ENCODE measurements at regions not wholly inside any gene's neighbourhood (a gene's known extent, or its start where the extent isn't known, plus 50 kb on each side); places are given as distances from the start of the nearest gene placed in this dataset.

DNA sequence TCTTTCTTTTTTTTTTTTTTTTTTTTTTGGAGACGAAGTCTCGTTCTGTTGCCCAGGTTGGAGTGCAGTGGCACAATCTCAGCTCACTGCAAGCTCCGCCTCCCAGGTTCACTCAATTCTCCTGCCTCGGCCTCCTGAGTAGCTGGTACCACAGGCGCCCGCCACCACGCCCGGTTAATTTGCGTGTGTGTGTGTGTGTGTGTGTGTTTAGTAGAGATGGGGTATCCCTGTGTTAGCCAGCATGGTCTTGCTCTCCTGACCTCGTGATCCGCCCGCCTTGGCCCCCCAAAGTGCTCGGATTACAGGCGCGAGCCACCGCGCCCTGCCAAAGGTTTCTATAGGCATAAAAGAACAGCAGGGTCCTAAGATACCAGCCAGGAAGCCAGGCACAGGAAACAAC lies 261.0 kb upstream of the CCDC54 start:
- no peak overlapping the region for H3K27ac ChIP-seq (ENCODE audit: low read depth, low read length)
- no peak for DNase-seq
- H3K27ac Mint-ChIP-seq = no peak overlapping the region
- no peaks in the 10 kb centered on the region for H3K27me3 ChIP-seq (ENCODE audit: control insufficient read depth, insufficient read depth, low read length, poor library complexity, severe bottlenecking)
- TF ChIP-seq CTCF (conservative IDR thresholded peaks at IDR 0.05) = no peak
- WGBS, 2 experiments (ENCODE audit: insufficient coverage in 1 of 2, insufficient read length in 1 of 2) = 87 to 92% methylated on average over 6 to 17 of the region's 17 CpGs
- H3K27me3 Mint-ChIP-seq (ENCODE audit: insufficient read depth) = no peaks in the 10 kb centered on the region
- H3K4me1 Mint-ChIP-seq = peaks cover 30% of the 10 kb centered on the region
- no peak overlapping the region for H3K9ac ChIP-seq (ENCODE audit: extremely low read depth, low read length, poor library complexity, severe bottlenecking)
- no peak overlapping the region for H3K4me3 ChIP-seq (ENCODE audit: low read length)
- no peaks in the 10 kb centered on the region for H3K36me3 ChIP-seq (ENCODE audit: control insufficient read depth, insufficient read depth, low read length)
- peaks cover 17% of the 10 kb centered on the region for H3K4me1 ChIP-seq (ENCODE audit: control insufficient read depth, insufficient read depth, low read length)
- H3K9me3 ChIP-seq (ENCODE audit: control insufficient read depth, low read length) = no peaks in the 10 kb centered on the region
- no peak overlapping the region for H3K4me3 Mint-ChIP-seq
- peaks cover 10% of the 10 kb centered on the region for H3K9me3 Mint-ChIP-seq
- H3K36me3 Mint-ChIP-seq (ENCODE audit: low read depth) = peaks cover 1% of the 10 kb centered on the region

DNA sequence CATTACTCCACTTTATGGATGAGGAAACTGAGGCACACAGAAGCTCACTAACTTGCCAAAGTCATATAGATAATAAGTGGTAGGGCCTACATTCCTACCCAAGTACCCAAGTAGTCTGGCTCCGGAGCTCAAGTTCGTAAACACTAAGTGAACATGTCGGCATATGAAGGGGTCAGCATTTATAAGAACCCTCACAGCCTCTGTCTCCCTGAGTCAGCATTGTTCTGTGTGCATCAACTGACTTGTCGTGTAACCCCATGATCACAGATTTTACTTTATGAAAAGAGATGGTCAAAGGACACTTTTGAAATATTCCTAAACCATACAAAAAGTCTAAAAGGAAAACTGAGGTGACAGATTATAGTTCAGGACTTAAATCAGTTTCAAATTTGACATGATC lies 260.1 kb upstream of the CCDC54 start:
- WGBS, 2 experiments (ENCODE audit: insufficient coverage in 1 of 2, insufficient read length in 1 of 2) = 92 to 99% methylated on average over 4 of the region's 4 CpGs
- H3K9me3 ChIP-seq (ENCODE audit: control insufficient read depth, low read length) = no peaks in the 10 kb centered on the region
- H3K9ac ChIP-seq (ENCODE audit: extremely low read depth, low read length, poor library complexity, severe bottlenecking) = no peak overlapping the region
- Mint-ChIP-seq H3K4me1 (peaks cover 33% of the 10 kb centered on the region), H3K27ac (no peak overlapping the region), H3K9me3 (peaks cover 10% of the 10 kb centered on the region), H3K4me3 (no peak overlapping the region), H3K36me3 (ENCODE audit: low read depth) (peaks cover 1% of the 10 kb centered on the region), H3K27me3 (ENCODE audit: insufficient read depth) (no peaks in the 10 kb centered on the region)
- H3K4me3 ChIP-seq (ENCODE audit: low read length) = no peak overlapping the region
- no peak for DNase-seq
- H3K36me3 ChIP-seq (ENCODE audit: control insufficient read depth, insufficient read depth, low read length) = no peaks in the 10 kb centered on the region
- no peak overlapping the region for H3K27ac ChIP-seq (ENCODE audit: low read depth, low read length)
- no peaks in the 10 kb centered on the region for H3K27me3 ChIP-seq (ENCODE audit: control insufficient read depth, insufficient read depth, low read length, poor library complexity, severe bottlenecking)
- peaks cover 15% of the 10 kb centered on the region for H3K4me1 ChIP-seq (ENCODE audit: control insufficient read depth, insufficient read depth, low read length)
- no peak for TF ChIP-seq CTCF (conservative IDR thresholded peaks at IDR 0.05)

- no peak overlapping the region for H3K4me3 Mint-ChIP-seq
- H3K4me1 ChIP-seq (ENCODE audit: control insufficient read depth, insufficient read depth, low read length) = peaks cover 15% of the 10 kb centered on the region
- H3K4me1 Mint-ChIP-seq = peaks cover 33% of the 10 kb centered on the region
- no peak overlapping the region for H3K27ac ChIP-seq (ENCODE audit: low read depth, low read length)
- no peaks in the 10 kb centered on the region for H3K9me3 ChIP-seq (ENCODE audit: control insufficient read depth, low read length)
- DNase-seq = peak; percentile 79
- H3K4me3 ChIP-seq (ENCODE audit: low read length) = no peak overlapping the region
- H3K36me3 ChIP-seq (ENCODE audit: control insufficient read depth, insufficient read depth, low read length) = no peaks in the 10 kb centered on the region
- H3K27me3 ChIP-seq (ENCODE audit: control insufficient read depth, insufficient read depth, low read length, poor library complexity, severe bottlenecking) = no peaks in the 10 kb centered on the region
- peaks cover 1% of the 10 kb centered on the region for H3K36me3 Mint-ChIP-seq (ENCODE audit: low read depth)
- H3K9ac ChIP-seq (ENCODE audit: extremely low read depth, low read length, poor library complexity, severe bottlenecking) = no peak overlapping the region
- peak; percentile 80 for TF ChIP-seq CTCF (conservative IDR thresholded peaks at IDR 0.05)
- WGBS, 2 experiments (ENCODE audit: insufficient coverage in 1 of 2, insufficient read length in 1 of 2) = 20 to 40% methylated on average over 2 to 10 of the region's 10 CpGs
- peak overlapping the region; percentile 81 for H3K27ac Mint-ChIP-seq
- no peaks in the 10 kb centered on the region for H3K27me3 Mint-ChIP-seq (ENCODE audit: insufficient read depth)
- H3K9me3 Mint-ChIP-seq = peaks cover 10% of the 10 kb centered on the region
Measured at GRCh38 chr3:107117922-107118536, 259.2 kb upstream of the CCDC54 start.

Data from endodermal cell (in vitro differentiated cells).